BLaER1 treated with 17β-estradiol and CSF1 and Interleukin-3, amounts not matched to agents 10 nM and 100 nM (cell line): ENCODE measurements at regions not wholly inside any gene's neighbourhood (a gene's known extent, or its start where the extent isn't known, plus 50 kb on each side); places are given as distances from the start of the nearest gene placed in this dataset.

Source experiments
- H3K27ac ChIP-seq, 11 experiments: shearing (Covaris generic); formaldehyde crosslinking; 2 replicates each; pipeline ENCODE4 v1.8.1; 2022
- H3K27me3 ChIP-seq, 11 experiments: shearing (Covaris generic); formaldehyde crosslinking; 2 replicates each; pipeline ENCODE4 v1.8.1; 2022
- H3K36me3 ChIP-seq, 11 experiments: shearing (Covaris generic); formaldehyde crosslinking; 2 replicates each; pipeline ENCODE4 v1.8.1; 2022
- H3K4me1 ChIP-seq, 10 experiments: shearing (Covaris generic); formaldehyde crosslinking; 2 replicates each; pipeline ENCODE4 v1.8.1; 2022
- H3K4me2 ChIP-seq, 11 experiments: shearing (Covaris generic); formaldehyde crosslinking; 2 replicates each; pipeline ENCODE4 v1.8.1; 2022
- H3K4me3 ChIP-seq, 10 experiments: shearing (Covaris generic); formaldehyde crosslinking; 2 replicates each; pipeline ENCODE4 v1.8.1; 2022
- H3K9ac ChIP-seq, 11 experiments: shearing (Covaris generic); formaldehyde crosslinking; 2 replicates each; pipeline ENCODE4 v1.8.1; 2022
- H3K9me3 ChIP-seq, 11 experiments: shearing (Covaris generic); formaldehyde crosslinking; replicated peaks in 1 of 11; 2 replicates each; pipeline ENCODE4 v1.8.1; 2022
- H4K20me1 ChIP-seq, 11 experiments: shearing (Covaris generic); formaldehyde crosslinking; 2 replicates each; pipeline ENCODE4 v1.8.1; 2022
- Cebpa-rat ChIP-seq, 11 experiments: shearing (Covaris generic); IDR thresholded peaks; 2 replicates each; pipeline ENCODE4 v1.8.1; 2022

- Histone ChIP-seq H3K27ac (no peak overlapping the region), H3K9ac (no peak overlapping the region), H3K4me1 (peaks cover 0 to 5% (median 0%) of the 10 kb centered on the region in 10 experiments; a peak in 2 of 20 replicates), H4K20me1 (no peaks in the 10 kb centered on the region), H3K36me3 (no peaks in the 10 kb centered on the region; a peak in 1 of 22 replicates), H3K9me3 (peaks cover 25 to 34% (median 32%) of the 10 kb centered on the region in 11 experiments), H3K4me2 (no peak overlapping the region), H3K4me3 (no peak overlapping the region), H3K27me3 (no peaks in the 10 kb centered on the region)
- no peak for TF ChIP-seq Cebpa-rat (IDR thresholded peaks at IDR 0.05)
Observed at GRCh38 chr19:28785971-28786370, 427.0 kb downstream of the UQCRFS1 start.

GRCh38 chr19:28764066-28764465 is 448.9 kb downstream of the UQCRFS1 start:
- no peaks in the 10 kb centered on the region for H4K20me1 ChIP-seq
- no peak overlapping the region for H3K9ac ChIP-seq
- no peak overlapping the region for H3K27ac ChIP-seq
- H3K36me3 ChIP-seq: no peaks in the 10 kb centered on the region
- H3K4me1 ChIP-seq: no peaks in the 10 kb centered on the region
- no peaks in the 10 kb centered on the region for H3K27me3 ChIP-seq
- no peak overlapping the region for H3K4me3 ChIP-seq
- H3K4me2 ChIP-seq: no peak overlapping the region
- H3K9me3 ChIP-seq: peaks cover 20 to 43% (median 29%) of the 10 kb centered on the region in 11 experiments
- no peak for TF ChIP-seq Cebpa-rat (IDR thresholded peaks at IDR 0.05)

- TF ChIP-seq Cebpa-rat (IDR thresholded peaks at IDR 0.05): no peak
Observed at GRCh38 chr19:28746478-28746877, 466.5 kb downstream of the UQCRFS1 start.

GRCh38 chr19:28744943-28745342 is 468.0 kb downstream of the UQCRFS1 start:
- Histone ChIP-seq H3K4me1 (no peaks in the 10 kb centered on the region), H4K20me1 (no peaks in the 10 kb centered on the region), H3K4me3 (no peak overlapping the region), H3K9ac (no peak overlapping the region), H3K9me3 (peaks cover 8 to 12% (median 11%) of the 10 kb centered on the region in 11 experiments), H3K4me2 (no peak overlapping the region), H3K27me3 (no peaks in the 10 kb centered on the region), H3K27ac (no peak overlapping the region), H3K36me3 (no peaks in the 10 kb centered on the region)
- TF ChIP-seq Cebpa-rat (IDR thresholded peaks at IDR 0.05): no peak

More at GRCh38 chr19:28746478-28746877, 466.5 kb downstream of the UQCRFS1 start:
- Histone ChIP-seq H3K27ac (no peak overlapping the region), H3K4me2 (no peak overlapping the region), H3K27me3 (no peaks in the 10 kb centered on the region), H3K9ac (no peak overlapping the region), H3K9me3 (peaks cover 13 to 21% (median 16%) of the 10 kb centered on the region in 11 experiments), H3K4me1 (peaks cover 0 to 8% (median 5%) of the 10 kb centered on the region in 10 experiments; a peak in 9 of 20 replicates), H3K4me3 (no peak overlapping the region), H3K36me3 (no peaks in the 10 kb centered on the region), H4K20me1 (no peaks in the 10 kb centered on the region)

GRCh38 chr19:28744014-28744413 is 468.9 kb downstream of the UQCRFS1 start:
- no peak overlapping the region for H3K9ac ChIP-seq
- H3K4me2 ChIP-seq: no peak overlapping the region
- no peak for TF ChIP-seq Cebpa-rat (IDR thresholded peaks at IDR 0.05)
- H3K9me3 ChIP-seq: peaks cover 0 to 3% (median 1%) of the 10 kb centered on the region in 11 experiments; a peak in 7 of 22 replicates
- no peaks in the 10 kb centered on the region for H4K20me1 ChIP-seq
- no peaks in the 10 kb centered on the region for H3K4me1 ChIP-seq
- no peaks in the 10 kb centered on the region for H3K27me3 ChIP-seq
- no peak overlapping the region for H3K4me3 ChIP-seq
- no peak overlapping the region for H3K27ac ChIP-seq
- H3K36me3 ChIP-seq: no peaks in the 10 kb centered on the region

- Histone ChIP-seq H3K9ac (peak overlapping the region; percentile 50 to 72 (median 63); a peak in 20 of 22 replicates), H3K36me3 (no peaks in the 10 kb centered on the region), H4K20me1 (no peaks in the 10 kb centered on the region), H3K27me3 (no peaks in the 10 kb centered on the region), H3K4me1 (peaks cover 5 to 11% (median 9%) of the 10 kb centered on the region in 10 experiments; a peak in 18 of 20 replicates), H3K4me3 (no peak overlapping the region; a peak in 1 of 20 replicates), H3K9me3 (peaks cover 0 to 7% (median 0%) of the 10 kb centered on the region in 11 experiments; a peak in 2 of 22 replicates), H3K27ac (peak overlapping the region; percentile 29 to 73 (median 61); a peak in 19 of 22 replicates), H3K4me2 (peak overlapping the region; percentile 51 to 90 (median 67))
- no peak for TF ChIP-seq Cebpa-rat (IDR thresholded peaks at IDR 0.05)
Observed at GRCh38 chr19:28737021-28737895, 475.7 kb downstream of the UQCRFS1 start.

GRCh38 chr19:28736528-28736927 is 476.4 kb downstream of the UQCRFS1 start:
- no peaks in the 10 kb centered on the region for H3K27me3 ChIP-seq
- H3K9me3 ChIP-seq: peaks cover 0 to 11% (median 0%) of the 10 kb centered on the region in 11 experiments; a peak in 3 of 22 replicates
- no peaks in the 10 kb centered on the region for H3K36me3 ChIP-seq
- no peak overlapping the region for H3K4me3 ChIP-seq
- peak overlapping the region; percentile 51 to 90 (median 67) for H3K4me2 ChIP-seq
- TF ChIP-seq Cebpa-rat (IDR thresholded peaks at IDR 0.05): no peak
- no peaks in the 10 kb centered on the region for H4K20me1 ChIP-seq
- peaks cover 5 to 11% (median 9%) of the 10 kb centered on the region in 10 experiments; a peak in 18 of 20 replicates for H3K4me1 ChIP-seq
- H3K27ac ChIP-seq: peak overlapping the region; percentile 29 to 73 (median 61); a peak in 19 of 22 replicates
- H3K9ac ChIP-seq: peak overlapping the region; percentile 50 to 72 (median 63); a peak in 20 of 22 replicates

GRCh38 chr19:28731577-28731976 is 481.4 kb downstream of the UQCRFS1 start:
- H3K4me2 ChIP-seq: no peak overlapping the region
- peaks cover 1 to 7% (median 5%) of the 10 kb centered on the region in 10 experiments; a peak in 18 of 20 replicates for H3K4me1 ChIP-seq
- TF ChIP-seq Cebpa-rat (IDR thresholded peaks at IDR 0.05): no peak
- H4K20me1 ChIP-seq: no peaks in the 10 kb centered on the region
- H3K36me3 ChIP-seq: no peaks in the 10 kb centered on the region
- H3K4me3 ChIP-seq: no peak overlapping the region
- H3K9me3 ChIP-seq: peaks cover 0 to 11% (median 0%) of the 10 kb centered on the region in 11 experiments; a peak in 3 of 22 replicates
- H3K27me3 ChIP-seq: peaks cover 0 to 8% (median 0%) of the 10 kb centered on the region in 11 experiments; a peak in 1 of 22 replicates
- H3K9ac ChIP-seq: no peak overlapping the region
- H3K27ac ChIP-seq: no peak overlapping the region

GRCh38 chr19:28730791-28731512 is 482.0 kb downstream of the UQCRFS1 start:
- no peak overlapping the region for H3K4me2 ChIP-seq
- peaks cover 0 to 11% (median 0%) of the 10 kb centered on the region in 11 experiments; a peak in 3 of 22 replicates for H3K9me3 ChIP-seq
- no peak overlapping the region for H3K4me3 ChIP-seq
- H3K27me3 ChIP-seq: peaks cover 0 to 9% (median 0%) of the 10 kb centered on the region in 11 experiments; a peak in 1 of 22 replicates
- H3K4me1 ChIP-seq: peaks cover 0 to under 1% (median 0%) of the 10 kb centered on the region in 10 experiments; a peak in 2 of 20 replicates
- H3K9ac ChIP-seq: no peak overlapping the region
- H4K20me1 ChIP-seq: no peaks in the 10 kb centered on the region
- no peak overlapping the region for H3K27ac ChIP-seq
- no peak for TF ChIP-seq Cebpa-rat (IDR thresholded peaks at IDR 0.05)
- H3K36me3 ChIP-seq: no peaks in the 10 kb centered on the region
